Activated T-cell treated with anti-CD3 and anti-CD28 coated beads, Interleukin-2, amount 50 U/mL, for 72 hours (primary cell): ENCODE measurements at regions not wholly inside any gene's neighbourhood (a gene's known extent, or its start where the extent isn't known, plus 50 kb on each side); places are given as distances from the start of the nearest gene placed in this dataset.
"Not testable (repeated sequence)": the region's sequence is repeated elsewhere in the genome, so short reads cannot be mapped to it uniquely, and the experiment has no call there.

Source experiments
- ATAC-seq, 2 donors: fragments of 150-1000 bp; cut with Tn5 transposase; replicated peaks in 1 of 2; 2 replicates each; pipeline ENCODE4 v1.10.0; 2021; ENCODE audit warnings: moderate library complexity in 2 of 2, mild to moderate bottlenecking in 1 of 2
- DNase-seq, 2 donors: peaks; one replicate each; pipeline ENCODE4 v3.0.0; 2021 to 2022; ENCODE audit warnings: mixed read lengths in 1 of 2
- H3K27ac Mint-ChIP-seq: one replicate; pipeline ENCODE4 v1.8.0; 2022; ENCODE audit warnings: mild to moderate bottlenecking, moderate library complexity, mixed read lengths
- H3K27me3 Mint-ChIP-seq: one replicate; pipeline ENCODE4 v1.8.0; 2022; ENCODE audit warnings: low read depth, mixed read lengths
- H3K36me3 Mint-ChIP-seq, 2 donors: one replicate each; pipeline ENCODE4 v1.8.0; 2022; ENCODE audit warnings: mixed read lengths in 2 of 2, mild to moderate bottlenecking in 1 of 2; ENCODE audit not compliant: insufficient read depth in 2 of 2
- H3K4me1 Mint-ChIP-seq: one replicate; pipeline ENCODE4 v1.8.0; 2022; ENCODE audit warnings: low read depth, mixed read lengths
- H3K4me3 Mint-ChIP-seq, 2 donors: one replicate each; pipeline ENCODE4 v1.8.0; 2022; ENCODE audit warnings: mild to moderate bottlenecking in 2 of 2, mixed read lengths in 2 of 2, moderate library complexity in 2 of 2
- H3K9me3 Mint-ChIP-seq, 2 donors: one replicate each; pipeline ENCODE4 v1.8.0; 2022; ENCODE audit warnings: mixed read lengths in 2 of 2

DNA sequence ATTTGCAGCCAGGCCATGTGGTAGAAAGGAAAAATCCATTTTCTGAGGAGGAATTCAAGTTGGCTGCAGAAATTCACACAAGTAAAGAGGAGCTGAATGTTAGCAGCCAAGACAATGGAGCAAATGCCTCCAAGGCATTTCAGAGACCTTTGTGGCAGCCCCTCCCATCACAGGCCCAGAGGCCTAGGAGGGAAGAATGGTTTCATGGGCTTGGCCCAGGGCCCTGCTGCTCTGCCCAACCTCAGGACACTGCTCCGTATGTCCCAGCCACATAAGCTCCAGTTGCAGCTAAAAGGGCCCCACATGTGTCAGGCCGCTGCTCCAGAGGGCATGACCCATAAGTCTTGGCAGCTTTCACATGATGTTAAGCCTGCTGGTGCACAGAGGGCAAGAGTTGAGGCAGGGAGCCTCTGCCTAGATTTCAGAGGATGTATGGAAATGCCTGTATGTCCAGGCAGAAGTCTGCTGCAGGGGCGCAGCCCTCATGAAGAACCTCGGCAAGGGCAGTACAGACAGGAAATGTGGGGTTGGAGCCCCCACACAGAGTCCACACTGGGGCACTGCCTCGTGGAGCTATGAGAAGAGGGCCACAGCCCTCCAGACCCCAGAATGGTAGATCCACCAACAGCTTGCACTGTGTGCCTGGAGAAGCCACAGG lies 144.2 kb upstream of the EPB41L4A start:
- Mint-ChIP-seq H3K4me3 (no peak overlapping the region), H3K27ac (no peak overlapping the region)
- ATAC-seq: no peak

GRCh38 chr5:112566251-112566650 lies 147.2 kb upstream of the EPB41L4A start:
- no peaks in the 10 kb centered on the region for H3K4me1 Mint-ChIP-seq
- peaks cover 11 to 18% of the 10 kb centered on the region in 2 donors for H3K9me3 Mint-ChIP-seq
- H3K4me3 Mint-ChIP-seq: no peak overlapping the region
- peaks cover 4% of the 10 kb centered on the region for H3K27me3 Mint-ChIP-seq
- H3K36me3 Mint-ChIP-seq: peaks cover 7 to 9% of the 10 kb centered on the region in 2 donors
- DNase-seq (no peak), ATAC-seq (no peak)
- no peak overlapping the region for H3K27ac Mint-ChIP-seq

More for the DNA sequence above, 144.2 kb upstream of the EPB41L4A start:
- Mint-ChIP-seq H3K27me3 (no peaks in the 10 kb centered on the region), H3K4me1 (no peaks in the 10 kb centered on the region), H3K36me3 (peaks cover 7 to 9% of the 10 kb centered on the region in 2 donors), H3K9me3 (peaks cover 11 to 18% of the 10 kb centered on the region in 2 donors)
- no peak for DNase-seq

GRCh38 chr5:112569596-112569995 lies 150.5 kb upstream of the EPB41L4A start:
- no peak for DNase-seq
- Mint-ChIP-seq H3K4me1 (no peaks in the 10 kb centered on the region), H3K36me3 (no peaks in the 10 kb centered on the region), H3K4me3 (no peak overlapping the region), H3K9me3 (peaks cover 1 to 7% of the 10 kb centered on the region in 2 donors), H3K27ac (no peak overlapping the region), H3K27me3 (peaks cover 13% of the 10 kb centered on the region)
- no peak for ATAC-seq

DNA sequence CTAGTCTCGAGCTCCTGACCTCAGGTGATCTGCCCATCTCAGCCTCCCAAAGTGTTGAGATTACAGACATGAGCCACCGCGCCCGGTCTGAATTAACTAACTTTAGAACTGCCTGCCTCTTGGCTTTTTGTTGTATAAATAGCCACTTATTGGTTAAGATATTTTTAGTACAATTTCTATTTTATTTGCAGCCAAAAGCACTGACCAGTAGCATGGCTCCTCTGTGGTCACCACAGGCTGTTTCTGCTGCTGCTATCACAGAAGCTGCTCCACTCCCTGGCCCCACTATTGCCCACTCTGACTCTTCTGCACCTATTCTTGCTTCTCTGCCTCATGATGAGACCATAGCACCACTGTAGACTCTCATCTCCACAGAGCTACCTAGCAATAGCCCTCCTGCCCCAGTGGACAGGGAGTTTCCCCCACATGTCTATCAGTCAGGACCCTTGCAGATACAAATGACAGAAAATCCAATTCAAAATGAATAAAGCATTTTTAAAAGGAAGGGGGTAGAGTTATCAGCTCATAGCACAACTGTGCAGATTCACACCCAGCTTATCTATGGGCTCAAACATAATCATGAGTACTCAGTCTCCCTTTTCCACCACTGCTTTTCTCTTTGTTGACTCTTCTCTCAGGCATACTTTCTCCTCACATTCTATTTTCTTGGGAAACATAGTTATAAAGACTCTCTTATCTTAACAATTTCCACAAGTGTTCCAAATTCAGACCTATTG lies 151.8 kb upstream of the EPB41L4A start:
- H3K4me1 Mint-ChIP-seq: no peaks in the 10 kb centered on the region
- no peak overlapping the region for H3K4me3 Mint-ChIP-seq
- ATAC-seq (no peak), DNase-seq (no peak)
- H3K27me3 Mint-ChIP-seq: peaks cover 13% of the 10 kb centered on the region
- no peaks in the 10 kb centered on the region for H3K9me3 Mint-ChIP-seq
- no peak overlapping the region for H3K27ac Mint-ChIP-seq
- H3K36me3 Mint-ChIP-seq: no peaks in the 10 kb centered on the region

- DNase-seq (no peak), ATAC-seq (no peak)
- no peaks in the 10 kb centered on the region for H3K4me1 Mint-ChIP-seq
- H3K4me3 Mint-ChIP-seq: no peak overlapping the region
- peaks cover 13% of the 10 kb centered on the region for H3K27me3 Mint-ChIP-seq
- no peaks in the 10 kb centered on the region for H3K9me3 Mint-ChIP-seq
- no peak overlapping the region for H3K27ac Mint-ChIP-seq
- H3K36me3 Mint-ChIP-seq: no peaks in the 10 kb centered on the region
Observed at GRCh38 chr5:112573441-112573840, 154.4 kb upstream of the EPB41L4A start.

GRCh38 chr5:112574536-112574935 lies 155.5 kb upstream of the EPB41L4A start:
- H3K4me1 Mint-ChIP-seq: no peaks in the 10 kb centered on the region
- ATAC-seq (no peak), DNase-seq (no peak)
- no peak overlapping the region for H3K4me3 Mint-ChIP-seq
- H3K36me3 Mint-ChIP-seq: no peaks in the 10 kb centered on the region
- peaks cover 13% of the 10 kb centered on the region for H3K27me3 Mint-ChIP-seq
- no peak overlapping the region for H3K27ac Mint-ChIP-seq
- H3K9me3 Mint-ChIP-seq: no peaks in the 10 kb centered on the region

DNA sequence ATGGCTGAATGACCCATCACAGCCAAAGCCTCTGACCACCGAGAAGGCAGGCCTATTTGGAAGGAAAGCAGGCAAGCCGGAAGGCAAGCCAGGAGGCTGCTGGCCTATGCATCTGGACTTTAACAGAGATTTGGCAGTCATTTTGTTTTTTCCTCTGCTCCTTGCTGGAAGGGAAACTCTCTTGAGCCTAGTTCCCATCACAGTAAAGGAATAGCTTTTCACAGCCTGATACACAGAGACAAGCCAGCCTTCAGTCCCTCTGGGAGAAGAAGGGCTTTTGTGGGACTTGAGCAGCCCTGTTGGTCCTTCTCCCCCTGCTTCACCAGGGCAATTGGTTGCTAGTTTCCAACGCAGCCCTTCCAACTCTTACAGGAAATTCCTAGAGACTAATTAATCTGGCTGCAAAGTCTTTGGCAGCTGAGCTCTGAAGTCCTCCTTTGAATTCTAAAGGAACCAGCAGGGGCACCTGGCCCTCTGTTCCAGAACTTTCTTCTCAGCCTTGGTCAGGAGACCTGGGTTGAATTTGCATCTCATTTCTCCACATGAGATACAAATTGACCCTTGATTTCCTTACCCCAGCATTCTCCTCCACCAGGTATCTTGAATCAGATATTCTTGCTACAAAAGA lies 157.3 kb upstream of the EPB41L4A start:
- ATAC-seq (no peak), DNase-seq (no peak)
- Mint-ChIP-seq H3K9me3 (no peaks in the 10 kb centered on the region), H3K4me3 (no peak overlapping the region), H3K27me3 (peaks cover 7% of the 10 kb centered on the region), H3K4me1 (no peaks in the 10 kb centered on the region), H3K27ac (no peak overlapping the region), H3K36me3 (no peaks in the 10 kb centered on the region)

DNA sequence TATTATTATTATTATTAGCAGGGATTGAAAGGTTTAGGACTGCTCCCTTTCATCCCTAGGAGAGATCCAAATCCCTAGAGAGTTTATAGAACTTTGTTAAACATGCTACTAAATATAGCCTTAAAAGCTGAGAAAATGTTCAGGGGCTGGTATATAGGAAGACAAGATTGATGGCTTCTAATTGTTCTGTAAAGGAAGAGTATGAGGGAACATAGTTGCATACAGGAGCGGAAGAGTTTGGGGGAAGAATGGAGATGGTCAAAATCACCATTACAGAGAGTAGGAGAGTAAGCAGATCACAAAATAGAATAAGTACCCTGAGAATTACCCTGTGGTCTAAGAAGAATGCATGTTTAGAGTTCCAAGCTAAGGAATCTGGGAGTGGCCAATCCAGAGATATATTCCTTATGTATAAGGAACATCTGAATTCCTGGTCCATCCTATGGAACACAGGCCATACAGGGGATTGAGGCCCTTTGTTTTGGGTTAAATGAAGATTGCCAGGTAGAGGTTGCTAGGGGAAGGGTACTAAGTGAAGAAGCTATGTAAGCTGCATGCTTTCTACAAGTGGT lies 158.0 kb upstream of the APC start:
- ATAC-seq: no peak
- no peaks in the 10 kb centered on the region for H3K27me3 Mint-ChIP-seq
- no peaks in the 10 kb centered on the region for H3K9me3 Mint-ChIP-seq

GRCh38 chr5:112581811-112582320 lies 155.8 kb upstream of the APC start:
- H3K9me3 Mint-ChIP-seq: no peaks in the 10 kb centered on the region
- no peak overlapping the region for H3K27ac Mint-ChIP-seq
- no peaks in the 10 kb centered on the region for H3K27me3 Mint-ChIP-seq
- no peak overlapping the region for H3K4me3 Mint-ChIP-seq
- ATAC-seq (no peak), DNase-seq (no peak)
- H3K36me3 Mint-ChIP-seq: no peaks in the 10 kb centered on the region
- no peaks in the 10 kb centered on the region for H3K4me1 Mint-ChIP-seq

More for the DNA sequence above, 158.0 kb upstream of the APC start:
- DNase-seq: no peak
- H3K4me3 Mint-ChIP-seq: no peak overlapping the region
- no peaks in the 10 kb centered on the region for H3K36me3 Mint-ChIP-seq
- no peaks in the 10 kb centered on the region for H3K4me1 Mint-ChIP-seq
- H3K27ac Mint-ChIP-seq: no peak overlapping the region

GRCh38 chr5:112583166-112583565 lies 154.5 kb upstream of the APC start:
- Mint-ChIP-seq H3K27me3 (peaks cover 9% of the 10 kb centered on the region), H3K4me1 (no peaks in the 10 kb centered on the region), H3K4me3 (no peak overlapping the region), H3K27ac (no peak overlapping the region), H3K9me3 (peaks cover 0 to 2% of the 10 kb centered on the region in 2 donors), H3K36me3 (no peaks in the 10 kb centered on the region)
- DNase-seq (no peak), ATAC-seq (no peak)

- Mint-ChIP-seq H3K27me3 (peaks cover 9% of the 10 kb centered on the region), H3K36me3 (no peaks in the 10 kb centered on the region), H3K4me3 (no peak overlapping the region), H3K9me3 (peaks cover 0 to 2% of the 10 kb centered on the region in 2 donors), H3K4me1 (no peaks in the 10 kb centered on the region), H3K27ac (no peak overlapping the region)
- DNase-seq (no peak), ATAC-seq (no peak)
Observed at GRCh38 chr5:112584781-112585180, 152.9 kb upstream of the APC start.

DNA sequence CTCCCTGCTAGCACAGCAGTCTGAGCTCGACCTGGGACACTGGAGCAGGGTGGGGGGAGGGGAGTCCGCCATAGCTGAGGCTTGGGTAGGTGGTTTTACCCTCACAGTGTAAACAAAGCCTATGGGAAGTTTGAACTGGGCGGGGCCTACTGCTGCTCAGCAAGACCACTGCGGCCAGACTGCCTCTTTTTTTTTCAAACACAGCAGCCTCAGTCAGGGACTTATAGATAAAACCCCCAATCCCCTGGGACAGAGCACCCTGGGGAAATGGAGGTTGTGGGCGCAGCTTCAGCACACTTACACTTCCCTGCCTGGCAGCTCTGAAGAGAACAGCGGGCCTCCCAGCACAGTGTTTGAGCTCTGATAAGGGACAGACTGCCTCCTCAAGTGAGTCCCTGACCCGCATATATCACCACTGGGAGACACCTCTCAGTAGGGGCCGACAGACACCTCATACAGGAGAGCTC lies 151.1 kb upstream of the APC start:
- no peak overlapping the region for H3K27ac Mint-ChIP-seq
- ATAC-seq: no peak
- no peak overlapping the region for H3K4me3 Mint-ChIP-seq
- H3K9me3 Mint-ChIP-seq: peaks cover 0 to 2% of the 10 kb centered on the region in 2 donors
- H3K36me3 Mint-ChIP-seq: no peaks in the 10 kb centered on the region
- no peak for DNase-seq
- no peaks in the 10 kb centered on the region for H3K4me1 Mint-ChIP-seq
- H3K27me3 Mint-ChIP-seq: peaks cover 9% of the 10 kb centered on the region

DNA sequence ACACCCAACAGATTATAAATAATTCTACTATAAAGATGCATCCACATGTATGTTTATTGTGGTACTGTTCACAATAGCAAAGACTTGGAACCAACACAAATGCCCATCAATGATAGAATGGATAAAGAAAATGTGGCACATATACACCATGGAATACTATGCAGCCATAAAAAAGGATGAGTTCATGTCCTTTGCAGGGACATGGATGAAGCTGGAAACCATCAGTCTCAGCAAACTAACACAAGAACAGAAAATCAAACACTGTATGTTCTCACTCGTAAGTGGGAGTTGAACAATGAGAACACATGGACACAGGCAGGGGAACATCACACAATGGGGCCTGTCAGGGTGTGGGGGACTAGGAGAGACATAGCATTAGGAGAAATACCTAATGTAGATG lies 146.8 kb upstream of the APC start:
- not testable (repeated sequence) for H3K9me3 Mint-ChIP-seq, H3K4me1 Mint-ChIP-seq, H3K36me3 Mint-ChIP-seq, H3K4me3 Mint-ChIP-seq, DNase-seq, ATAC-seq, H3K27ac Mint-ChIP-seq
- H3K27me3 Mint-ChIP-seq: peaks cover 21% of the 10 kb centered on the region
